Thoracic aorta (tissue), 2 donors: ENCODE measurements at regions not wholly inside any gene's neighbourhood (a gene's known extent, or its start where the extent isn't known, plus 50 kb on each side); places are given as distances from the start of the nearest gene placed in this dataset.

Experiments used
- ATAC-seq: fragments of 150-250 bp; one replicate; pipeline ENCODE4 v1.8.0; 2017; ENCODE audit warnings: low read depth; ENCODE audit not compliant: insufficient number of reproducible peaks, low FRiP score
- DNase-seq: peaks from one replicate; pipeline ENCODE4 v3.0.0-alpha.2; 2020; ENCODE audit warnings: low spot score
- H3K27ac ChIP-seq, 2 donors: fragments of 200-600 bp; sonication (generic); 1 replicate in 1 of 2; 2 replicates in 1 of 2; pipeline ENCODE4 v1.5.1; 2016; ENCODE audit warnings: mild to moderate bottlenecking in 2 of 2, moderate library complexity in 2 of 2
- H3K27me3 ChIP-seq: fragments of 200-600 bp; sonication (generic); replicated peaks from 2 replicates; pipeline ENCODE4 v1.6.0; 2016; ENCODE audit warnings: mild to moderate bottlenecking; ENCODE audit not compliant: insufficient read depth
- H3K36me3 ChIP-seq: fragments of 200-600 bp; sonication (generic); one replicate; pipeline ENCODE4 v1.5.1; 2016
- H3K4me1 ChIP-seq, 2 donors: fragments of 200-600 bp; sonication (generic); 1 replicate in 1 of 2; 2 replicates in 1 of 2; pipeline versions ENCODE4 v1.5.1 to v1.6.0; 2016; ENCODE audit warnings: low read depth in 2 of 2, mild to moderate bottlenecking in 1 of 2; ENCODE audit not compliant: control insufficient read depth in 1 of 2
- H3K4me3 ChIP-seq: fragments of 200-600 bp; sonication (generic); 2 replicates; pipeline ENCODE4 v1.5.1; 2016; ENCODE audit warnings: mild to moderate bottlenecking
- H3K9me3 ChIP-seq: fragments of 200-600 bp; sonication (generic); 2 replicates; pipeline ENCODE4 v1.5.1; 2016
- TF ChIP-seq, protein P1 (sequence below): fragments of 200-600 bp; sonication (generic); IDR thresholded peaks from one replicate; pipeline ENCODE4 v1.5.1; 2019; ENCODE audit warnings: antibody characterized with exemption

DNA sequence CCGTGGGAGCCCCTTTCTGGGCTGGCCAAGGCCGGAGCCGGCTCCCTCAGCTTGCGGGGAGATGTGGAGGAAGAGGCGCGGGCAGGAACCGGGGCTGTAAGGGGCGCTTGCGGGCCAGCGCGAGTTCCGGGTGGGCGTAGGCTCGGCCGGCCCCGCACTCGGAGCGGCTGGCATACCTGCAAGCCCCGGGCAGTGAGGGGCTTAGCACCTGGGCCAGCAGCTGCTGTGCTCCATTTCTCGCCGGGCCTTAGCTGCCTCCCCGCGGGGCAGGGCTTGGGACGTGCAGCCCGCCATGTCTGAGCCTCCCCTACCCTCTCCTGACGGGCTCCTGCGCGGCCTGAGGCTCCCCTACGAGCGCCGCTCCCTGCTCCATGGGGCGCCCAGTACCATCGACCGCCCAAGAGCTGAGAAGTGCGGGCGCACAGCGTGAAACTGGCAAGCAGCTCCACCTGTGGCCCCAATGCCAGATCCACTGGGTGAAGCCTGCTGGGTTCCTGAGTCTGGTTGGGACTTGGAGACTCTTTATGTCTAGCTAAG is 82.8 kb upstream of the E2F3 start:
- no peak overlapping the region for H3K27ac ChIP-seq
- H3K4me3 ChIP-seq: no peak overlapping the region
- TF ChIP-seq, protein P1, sequence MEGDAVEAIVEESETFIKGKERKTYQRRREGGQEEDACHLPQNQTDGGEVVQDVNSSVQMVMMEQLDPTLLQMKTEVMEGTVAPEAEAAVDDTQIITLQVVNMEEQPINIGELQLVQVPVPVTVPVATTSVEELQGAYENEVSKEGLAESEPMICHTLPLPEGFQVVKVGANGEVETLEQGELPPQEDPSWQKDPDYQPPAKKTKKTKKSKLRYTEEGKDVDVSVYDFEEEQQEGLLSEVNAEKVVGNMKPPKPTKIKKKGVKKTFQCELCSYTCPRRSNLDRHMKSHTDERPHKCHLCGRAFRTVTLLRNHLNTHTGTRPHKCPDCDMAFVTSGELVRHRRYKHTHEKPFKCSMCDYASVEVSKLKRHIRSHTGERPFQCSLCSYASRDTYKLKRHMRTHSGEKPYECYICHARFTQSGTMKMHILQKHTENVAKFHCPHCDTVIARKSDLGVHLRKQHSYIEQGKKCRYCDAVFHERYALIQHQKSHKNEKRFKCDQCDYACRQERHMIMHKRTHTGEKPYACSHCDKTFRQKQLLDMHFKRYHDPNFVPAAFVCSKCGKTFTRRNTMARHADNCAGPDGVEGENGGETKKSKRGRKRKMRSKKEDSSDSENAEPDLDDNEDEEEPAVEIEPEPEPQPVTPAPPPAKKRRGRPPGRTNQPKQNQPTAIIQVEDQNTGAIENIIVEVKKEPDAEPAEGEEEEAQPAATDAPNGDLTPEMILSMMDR: no peak
- DNase-seq (no peak), ATAC-seq (no peak)
- no peaks in the 10 kb centered on the region for H3K36me3 ChIP-seq
- H3K9me3 ChIP-seq: no peaks in the 10 kb centered on the region
- H3K4me1 ChIP-seq: no peaks in the 10 kb centered on the region
- no peaks in the 10 kb centered on the region for H3K27me3 ChIP-seq

DNA sequence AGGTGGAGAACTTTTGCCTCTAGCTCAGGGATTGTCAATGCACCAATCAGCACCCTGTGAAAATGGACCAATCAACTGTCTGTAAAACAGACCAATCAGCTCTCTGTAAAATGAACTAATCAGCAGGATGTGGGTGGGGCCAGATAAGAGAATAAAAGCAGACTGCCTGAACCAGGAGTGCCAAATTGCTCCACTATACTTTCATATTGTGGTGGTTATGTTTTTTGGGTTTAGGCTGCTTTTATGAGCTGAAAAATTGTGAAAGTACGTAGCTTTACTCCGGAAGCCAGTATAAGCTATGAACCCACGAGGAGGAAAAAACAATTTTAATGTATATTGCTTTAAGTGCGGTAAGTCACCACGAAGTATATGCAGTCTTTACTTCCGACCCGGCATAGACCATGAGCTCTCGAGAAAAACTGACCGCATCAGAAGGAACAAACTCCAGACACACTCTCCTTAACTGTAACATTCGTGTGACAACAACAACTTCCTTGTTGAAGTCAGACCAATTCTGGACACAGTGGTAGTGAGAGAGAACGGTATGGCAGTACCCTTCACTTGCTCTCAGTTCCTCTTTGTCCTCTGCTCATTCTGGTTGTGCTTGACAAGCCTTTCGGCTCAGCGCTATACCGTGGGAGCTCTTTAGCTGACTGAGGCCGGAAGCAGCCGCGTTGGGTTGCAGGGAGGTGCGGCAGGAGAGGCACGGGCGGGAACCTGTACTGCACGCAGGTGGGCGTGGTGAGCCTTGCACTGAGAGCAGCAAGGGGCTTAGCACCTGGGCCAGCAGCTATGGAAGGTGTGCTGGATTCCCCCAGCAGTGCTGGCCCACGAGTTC is 81.9 kb upstream of the E2F3 start:
- Histone ChIP-seq H3K36me3 (no peaks in the 10 kb centered on the region), H3K9me3 (no peaks in the 10 kb centered on the region), H3K27me3 (no peaks in the 10 kb centered on the region), H3K4me1 (no peaks in the 10 kb centered on the region), H3K27ac (no peak overlapping the region), H3K4me3 (peak overlapping the region; percentile 44)
- DNase-seq (no peak), ATAC-seq (no peak)
- TF ChIP-seq, protein P1: no peak

DNA sequence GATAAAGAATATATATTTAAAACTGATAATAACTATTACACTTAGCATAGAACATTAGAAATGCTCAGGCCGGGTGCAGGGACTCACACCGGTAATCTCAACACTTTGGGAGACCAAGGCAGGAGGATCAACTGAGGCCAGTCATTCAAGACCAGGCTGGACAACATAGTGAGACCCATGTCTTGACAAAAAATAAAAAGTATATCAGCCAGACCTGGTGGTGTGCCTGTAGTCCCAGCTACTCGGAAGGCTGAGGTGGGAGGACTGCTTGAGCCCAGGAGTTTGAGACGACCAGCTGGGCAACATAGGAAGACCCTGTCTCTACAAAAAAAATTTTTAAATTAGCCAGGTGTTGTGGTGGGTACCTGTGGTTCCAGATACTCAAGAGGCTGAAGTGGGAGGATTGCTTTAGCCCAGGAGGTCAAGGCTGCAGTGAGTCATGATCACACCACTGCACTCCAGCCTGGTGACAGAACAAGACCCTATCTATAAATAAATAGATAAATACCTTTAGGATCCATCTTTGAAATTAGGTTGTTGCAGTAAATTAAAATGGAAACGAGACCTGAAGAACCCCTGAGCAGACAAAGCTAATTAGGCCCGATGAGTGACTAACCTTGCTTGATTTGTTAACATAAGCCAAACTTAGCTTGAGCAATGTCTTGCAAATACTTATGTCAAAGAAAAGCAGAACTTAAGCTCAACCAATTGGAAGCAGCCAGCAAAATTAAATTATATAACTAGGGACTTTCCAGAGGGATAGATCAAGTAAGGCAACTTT is 75.8 kb upstream of the E2F3 start:
- TF ChIP-seq, protein P1: no peak
- H3K4me3 ChIP-seq: no peak overlapping the region
- DNase-seq (no peak), ATAC-seq (no peak)
- H3K4me1 ChIP-seq: no peaks in the 10 kb centered on the region
- H3K27ac ChIP-seq: no peak overlapping the region
- H3K27me3 ChIP-seq: no peaks in the 10 kb centered on the region
- no peaks in the 10 kb centered on the region for H3K36me3 ChIP-seq
- H3K9me3 ChIP-seq: no peaks in the 10 kb centered on the region

DNA sequence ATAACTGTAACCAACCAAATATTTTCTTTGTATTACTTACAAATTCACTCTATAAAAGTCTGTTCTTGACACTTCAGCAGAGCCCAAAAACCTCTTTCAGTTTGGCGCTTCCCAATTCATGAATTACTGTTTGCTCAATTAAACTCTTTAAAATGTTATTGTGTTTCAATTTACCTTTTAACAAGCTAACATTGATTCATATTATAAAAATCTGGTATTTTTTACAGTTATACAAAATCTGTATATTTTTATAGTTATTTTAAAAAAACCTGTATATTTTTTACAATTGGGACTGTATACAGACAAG is 75.3 kb upstream of the E2F3 start:
- Histone ChIP-seq H3K27ac (no peak overlapping the region), H3K4me3 (no peak overlapping the region), H3K36me3 (no peaks in the 10 kb centered on the region), H3K9me3 (no peaks in the 10 kb centered on the region), H3K27me3 (no peaks in the 10 kb centered on the region), H3K4me1 (no peaks in the 10 kb centered on the region)
- no peak for ATAC-seq
- DNase-seq: no peak
- TF ChIP-seq, protein P1: no peak

DNA sequence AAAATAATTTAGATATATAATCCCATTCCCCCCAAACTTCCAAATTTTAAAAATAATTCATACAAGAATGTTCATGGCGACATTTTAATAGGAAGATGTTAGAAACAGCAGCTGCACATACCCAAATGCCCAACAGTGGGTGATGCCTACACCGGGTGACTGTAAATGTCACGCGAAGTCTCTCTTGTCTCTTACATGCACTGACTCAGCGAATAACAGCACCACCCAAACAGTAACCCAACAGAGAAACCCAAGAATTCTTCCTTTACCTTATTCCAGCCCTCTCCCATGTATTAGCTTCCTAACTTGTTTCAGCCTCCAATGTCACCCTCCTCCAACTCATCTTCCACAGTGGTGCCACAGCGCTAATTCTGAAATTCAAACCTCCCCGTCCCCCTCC is 74.5 kb upstream of the E2F3 start:
- no peak overlapping the region for H3K4me3 ChIP-seq
- no peak for ATAC-seq
- H3K27me3 ChIP-seq: no peaks in the 10 kb centered on the region
- no peak for DNase-seq
- no peak overlapping the region for H3K27ac ChIP-seq
- no peaks in the 10 kb centered on the region for H3K4me1 ChIP-seq
- TF ChIP-seq, protein P1: no peak
- no peaks in the 10 kb centered on the region for H3K9me3 ChIP-seq
- H3K36me3 ChIP-seq: no peaks in the 10 kb centered on the region
